ENCODE measurements at regions not wholly inside any gene's neighbourhood (a gene's known extent, or its start where the extent isn't known, plus 50 kb on each side); places are given as distances from the start of the nearest gene placed in this dataset.

GRCh38 chr1:231108516-231109302 lies 53.1 kb upstream of the TRIM67 start:
- Histone ChIP-seq H3K4me1 (no peaks in the 10 kb centered on the region), H3K27me3 (ENCODE audit: control insufficient read depth, insufficient read depth, low read length) (no peaks in the 10 kb centered on the region), H3K79me2 (no peaks in the 10 kb centered on the region), H3K9ac (no peak overlapping the region), H3K27ac (no peak overlapping the region), H3K4me3 (ENCODE audit: low read depth, low read length) (no peak overlapping the region), H3K36me3 (ENCODE audit: control insufficient read depth, insufficient read depth, low read length) (no peaks in the 10 kb centered on the region), H2AFZ (no peak overlapping the region), H3K4me2 (ENCODE audit: low read length) (no peak overlapping the region), H3K9me3 (ENCODE audit: control insufficient read depth, low read length) (no peaks in the 10 kb centered on the region)
- no peak for TF ChIP-seq CTCF (IDR thresholded peaks at IDR 0.05)

GRCh38 chr1:231107600-231108326 lies 54.1 kb upstream of the TRIM67 start:
- no peak overlapping the region for H3K4me2 ChIP-seq (ENCODE audit: low read length)
- no peaks in the 10 kb centered on the region for H3K9me3 ChIP-seq (ENCODE audit: control insufficient read depth, low read length)
- H3K79me2 ChIP-seq: no peaks in the 10 kb centered on the region
- no peak overlapping the region for H3K27ac ChIP-seq
- no peaks in the 10 kb centered on the region for H3K27me3 ChIP-seq (ENCODE audit: control insufficient read depth, insufficient read depth, low read length)
- no peaks in the 10 kb centered on the region for H3K4me1 ChIP-seq
- no peak overlapping the region for H3K9ac ChIP-seq
- no peak for TF ChIP-seq CTCF (IDR thresholded peaks at IDR 0.05)
- no peak overlapping the region for H3K4me3 ChIP-seq (ENCODE audit: low read depth, low read length)
- H3K36me3 ChIP-seq (ENCODE audit: control insufficient read depth, insufficient read depth, low read length): no peaks in the 10 kb centered on the region
- no peak overlapping the region for H2AFZ ChIP-seq

- no peaks in the 10 kb centered on the region for H3K9me3 ChIP-seq (ENCODE audit: control insufficient read depth, low read length)
- no peak overlapping the region for H3K27ac ChIP-seq
Measured at GRCh38 chr1:231107151-231107550, 54.7 kb upstream of the TRIM67 start.

GRCh38 chr1:231106347-231106746 lies 55.5 kb upstream of the TRIM67 start:
- Histone ChIP-seq H3K4me3 (ENCODE audit: low read depth, low read length) (no peak overlapping the region), H3K36me3 (ENCODE audit: control insufficient read depth, insufficient read depth, low read length) (no peaks in the 10 kb centered on the region), H3K4me1 (no peaks in the 10 kb centered on the region), H3K9ac (no peak overlapping the region), H2AFZ (no peak overlapping the region), H3K4me2 (ENCODE audit: low read length) (no peak overlapping the region), H3K9me3 (ENCODE audit: control insufficient read depth, low read length) (no peaks in the 10 kb centered on the region), H3K27me3 (ENCODE audit: control insufficient read depth, insufficient read depth, low read length) (no peaks in the 10 kb centered on the region), H3K79me2 (no peaks in the 10 kb centered on the region), H3K27ac (no peak overlapping the region)
- TF ChIP-seq CTCF (IDR thresholded peaks at IDR 0.05): no peak

More at GRCh38 chr1:231107151-231107550, 54.7 kb upstream of the TRIM67 start:
- no peak overlapping the region for H3K9ac ChIP-seq
- H3K27me3 ChIP-seq (ENCODE audit: control insufficient read depth, insufficient read depth, low read length): no peaks in the 10 kb centered on the region
- H3K36me3 ChIP-seq (ENCODE audit: control insufficient read depth, insufficient read depth, low read length): no peaks in the 10 kb centered on the region
- H3K4me3 ChIP-seq (ENCODE audit: low read depth, low read length): no peak overlapping the region
- H3K4me2 ChIP-seq (ENCODE audit: low read length): no peak overlapping the region
- no peaks in the 10 kb centered on the region for H3K79me2 ChIP-seq
- no peaks in the 10 kb centered on the region for H3K4me1 ChIP-seq
- no peak overlapping the region for H2AFZ ChIP-seq
- TF ChIP-seq CTCF (IDR thresholded peaks at IDR 0.05): no peak

All from parathyroid adenoma (tissue), 2 donors.